Myocyte (in vitro differentiated cells): ENCODE measurements at regions not wholly inside any gene's neighbourhood (a gene's known extent, or its start where the extent isn't known, plus 50 kb on each side); places are given as distances from the start of the nearest gene placed in this dataset.

Experiments
- DNase-seq: peaks from one replicate; pipeline ENCODE4 v3.0.0-alpha.2; 2012; ENCODE audit warnings: low read depth

- DNase-seq = no peak
Observed at GRCh38 chr3:68172039-68172438, 517.6 kb upstream of the SUCLG2 start.

- DNase-seq = no peak
Observed at GRCh38 chr3:68163968-68164367, 509.6 kb upstream of the SUCLG2 start.

GRCh38 chr3:68163062-68163461, 508.6 kb upstream of the SUCLG2 start:
- DNase-seq = no peak

GRCh38 chr3:68162644-68163043, 508.2 kb upstream of the SUCLG2 start:
- no peak for DNase-seq

- DNase-seq = no peak
Observed at GRCh38 chr3:68151359-68151758, 496.9 kb upstream of the SUCLG2 start.

- DNase-seq = no peak
Observed at GRCh38 chr3:68148447-68148846, 494.0 kb upstream of the SUCLG2 start.

- DNase-seq = no peak
Observed at GRCh38 chr3:68142441-68142840, 488.0 kb upstream of the SUCLG2 start.

GRCh38 chr3:68139897-68140296, 485.5 kb upstream of the SUCLG2 start:
- no peak for DNase-seq

GRCh38 chr3:68136411-68136810, 482.0 kb upstream of the SUCLG2 start:
- DNase-seq = no peak

- no peak for DNase-seq
Observed at GRCh38 chr3:68135067-68135466, 480.7 kb upstream of the SUCLG2 start.

GRCh38 chr3:68129065-68129464, 474.7 kb upstream of the SUCLG2 start:
- no peak for DNase-seq

GRCh38 chr3:68123231-68123630, 468.8 kb upstream of the SUCLG2 start:
- no peak for DNase-seq

GRCh38 chr3:68121287-68121686, 466.9 kb upstream of the SUCLG2 start:
- DNase-seq = no peak

- DNase-seq = no peak
Observed at GRCh38 chr3:68116580-68116979, 462.2 kb upstream of the SUCLG2 start.

GRCh38 chr3:68103811-68104210, 449.4 kb upstream of the SUCLG2 start:
- DNase-seq = no peak

- no peak for DNase-seq
Observed at GRCh38 chr3:68090571-68090970, 436.2 kb upstream of the SUCLG2 start.

- no peak for DNase-seq
Observed at GRCh38 chr3:68089572-68090011, 435.2 kb upstream of the SUCLG2 start.

- no peak for DNase-seq
Observed at GRCh38 chr3:68088636-68089035, 434.2 kb upstream of the SUCLG2 start.

GRCh38 chr3:68088216-68088615, 433.8 kb upstream of the SUCLG2 start:
- no peak for DNase-seq

GRCh38 chr3:68072062-68072461, 417.6 kb upstream of the SUCLG2 start:
- DNase-seq = no peak

- DNase-seq = no peak
Observed at GRCh38 chr3:68070186-68070585, 415.8 kb upstream of the SUCLG2 start.

GRCh38 chr3:68067314-68067713, 412.9 kb upstream of the SUCLG2 start:
- DNase-seq = no peak

- no peak for DNase-seq
Observed at GRCh38 chr3:68062926-68063325, 408.5 kb upstream of the SUCLG2 start.

GRCh38 chr3:68060910-68061309, 406.5 kb upstream of the SUCLG2 start:
- DNase-seq = no peak
